BLaER1 (cell line): ENCODE measurements at regions not wholly inside any gene's neighbourhood (a gene's known extent, or its start where the extent isn't known, plus 50 kb on each side); places are given as distances from the start of the nearest gene placed in this dataset.

Source experiments
- H3K27ac ChIP-seq: shearing (Covaris generic); formaldehyde crosslinking; 2 replicates; pipeline ENCODE4 v1.8.1; 2022
- H3K27me3 ChIP-seq: shearing (Covaris generic); formaldehyde crosslinking; 2 replicates; pipeline ENCODE4 v1.8.1; 2022
- H3K36me3 ChIP-seq: shearing (Covaris generic); formaldehyde crosslinking; 2 replicates; pipeline ENCODE4 v1.8.1; 2022
- H3K4me1 ChIP-seq: shearing (Covaris generic); formaldehyde crosslinking; 2 replicates; pipeline ENCODE4 v1.8.1; 2022
- H3K4me2 ChIP-seq: shearing (Covaris generic); formaldehyde crosslinking; 2 replicates; pipeline ENCODE4 v1.8.1; 2022
- H3K4me3 ChIP-seq: shearing (Covaris generic); formaldehyde crosslinking; 2 replicates; pipeline ENCODE4 v1.8.1; 2022
- H3K9ac ChIP-seq: shearing (Covaris generic); formaldehyde crosslinking; 2 replicates; pipeline ENCODE4 v1.8.1; 2022
- H3K9me3 ChIP-seq: shearing (Covaris generic); formaldehyde crosslinking; 2 replicates; pipeline ENCODE4 v1.8.1; 2022
- H4K20me1 ChIP-seq: shearing (Covaris generic); formaldehyde crosslinking; 2 replicates; pipeline ENCODE4 v1.8.1; 2022
- Cebpa-rat ChIP-seq: shearing (Covaris generic); IDR thresholded peaks from 2 replicates; pipeline ENCODE4 v1.8.1; 2022

GRCh38 chr12:24049101-24049500 is 99.6 kb upstream of the SOX5 start:
- no peaks in the 10 kb centered on the region for H3K36me3 ChIP-seq

GRCh38 chr12:24048446-24048845 is 99.0 kb upstream of the SOX5 start:
- Histone ChIP-seq H3K4me3 (no peak overlapping the region), H3K27me3 (no peaks in the 10 kb centered on the region), H3K4me1 (peaks cover 38% of the 10 kb centered on the region), H3K27ac (no peak overlapping the region), H3K4me2 (no peak overlapping the region), H3K36me3 (no peaks in the 10 kb centered on the region), H4K20me1 (no peaks in the 10 kb centered on the region), H3K9me3 (peaks cover 15% of the 10 kb centered on the region), H3K9ac (no peak overlapping the region)
- no peak for TF ChIP-seq Cebpa-rat

More at GRCh38 chr12:24049101-24049500, 99.6 kb upstream of the SOX5 start:
- H3K4me1 ChIP-seq = peaks cover 38% of the 10 kb centered on the region
- peaks cover 15% of the 10 kb centered on the region for H3K9me3 ChIP-seq
- H3K27me3 ChIP-seq = no peaks in the 10 kb centered on the region
- no peak overlapping the region for H3K4me3 ChIP-seq
- H3K9ac ChIP-seq = no peak overlapping the region
- no peak for TF ChIP-seq Cebpa-rat
- H4K20me1 ChIP-seq = no peaks in the 10 kb centered on the region
- H3K27ac ChIP-seq = no peak overlapping the region
- peak overlapping the region; percentile 56 for H3K4me2 ChIP-seq

- no peak overlapping the region for H3K9ac ChIP-seq
- H3K27ac ChIP-seq = no peak overlapping the region
- H3K4me2 ChIP-seq = no peak overlapping the region
- H4K20me1 ChIP-seq = no peaks in the 10 kb centered on the region
- peaks cover 15% of the 10 kb centered on the region for H3K9me3 ChIP-seq
- no peak for TF ChIP-seq Cebpa-rat
- peaks cover 38% of the 10 kb centered on the region for H3K4me1 ChIP-seq
- no peak overlapping the region for H3K4me3 ChIP-seq
- H3K27me3 ChIP-seq = no peaks in the 10 kb centered on the region
- no peaks in the 10 kb centered on the region for H3K36me3 ChIP-seq
These were observed 97.9 kb upstream of the SOX5 start for GRCh38 chr12:24047326-24047725.

- H3K9me3 ChIP-seq = peaks cover 15% of the 10 kb centered on the region
- peaks cover 38% of the 10 kb centered on the region for H3K4me1 ChIP-seq
- no peaks in the 10 kb centered on the region for H4K20me1 ChIP-seq
- H3K27me3 ChIP-seq = no peaks in the 10 kb centered on the region
- H3K4me3 ChIP-seq = no peak overlapping the region; the same call in 1 of the 2 replicates
- no peak overlapping the region for H3K27ac ChIP-seq
- no peak for TF ChIP-seq Cebpa-rat
- H3K9ac ChIP-seq = no peak overlapping the region
- peak overlapping the region; percentile 72 for H3K4me2 ChIP-seq
- H3K36me3 ChIP-seq = no peaks in the 10 kb centered on the region
These were observed 96.4 kb upstream of the SOX5 start for GRCh38 chr12:24045816-24046257.

GRCh38 chr12:24044941-24045703 is 95.7 kb upstream of the SOX5 start:
- Histone ChIP-seq H4K20me1 (no peaks in the 10 kb centered on the region), H3K4me1 (peaks cover 38% of the 10 kb centered on the region), H3K4me2 (peak overlapping the region; percentile 72), H3K27ac (no peak overlapping the region), H3K36me3 (no peaks in the 10 kb centered on the region), H3K9me3 (peaks cover 15% of the 10 kb centered on the region), H3K9ac (no peak overlapping the region), H3K27me3 (no peaks in the 10 kb centered on the region), H3K4me3 (no peak overlapping the region)
- TF ChIP-seq Cebpa-rat = no peak

- peaks cover 5% of the 10 kb centered on the region for H3K9me3 ChIP-seq
These were observed 93.2 kb upstream of the SOX5 start for GRCh38 chr12:24042651-24043050.

GRCh38 chr12:24039113-24039525 is 89.6 kb upstream of the SOX5 start:
- no peak for TF ChIP-seq Cebpa-rat
- no peak overlapping the region for H3K4me3 ChIP-seq
- H3K36me3 ChIP-seq = no peaks in the 10 kb centered on the region
- H3K4me1 ChIP-seq = no peaks in the 10 kb centered on the region; the same call in 1 of the 2 replicates
- H3K27me3 ChIP-seq = no peaks in the 10 kb centered on the region
- no peaks in the 10 kb centered on the region for H4K20me1 ChIP-seq
- H3K9me3 ChIP-seq = no peaks in the 10 kb centered on the region
- H3K9ac ChIP-seq = no peak overlapping the region
- no peak overlapping the region for H3K4me2 ChIP-seq
- H3K27ac ChIP-seq = no peak overlapping the region

More at GRCh38 chr12:24042651-24043050, 93.2 kb upstream of the SOX5 start:
- Histone ChIP-seq H3K27me3 (no peaks in the 10 kb centered on the region), H4K20me1 (no peaks in the 10 kb centered on the region), H3K4me2 (no peak overlapping the region), H3K36me3 (no peaks in the 10 kb centered on the region), H3K4me3 (no peak overlapping the region), H3K4me1 (peaks cover 24% of the 10 kb centered on the region), H3K9ac (no peak overlapping the region), H3K27ac (no peak overlapping the region)
- TF ChIP-seq Cebpa-rat = no peak

GRCh38 chr12:24038211-24038997 is 88.9 kb upstream of the SOX5 start:
- no peak overlapping the region for H3K9ac ChIP-seq
- no peak for TF ChIP-seq Cebpa-rat
- no peak overlapping the region for H3K4me3 ChIP-seq
- H3K4me2 ChIP-seq = no peak overlapping the region
- H3K4me1 ChIP-seq = no peaks in the 10 kb centered on the region; the same call in 1 of the 2 replicates
- H4K20me1 ChIP-seq = no peaks in the 10 kb centered on the region
- no peaks in the 10 kb centered on the region for H3K9me3 ChIP-seq
- no peak overlapping the region for H3K27ac ChIP-seq
- H3K27me3 ChIP-seq = no peaks in the 10 kb centered on the region
- H3K36me3 ChIP-seq = no peaks in the 10 kb centered on the region

GRCh38 chr12:24036438-24037216 is 87.2 kb upstream of the SOX5 start:
- H3K36me3 ChIP-seq = no peaks in the 10 kb centered on the region
- no peak for TF ChIP-seq Cebpa-rat

More at GRCh38 chr12:24036438-24037216, 87.2 kb upstream of the SOX5 start:
- Histone ChIP-seq H3K9ac (no peak overlapping the region), H3K4me2 (no peak overlapping the region), H4K20me1 (no peaks in the 10 kb centered on the region), H3K4me1 (no peaks in the 10 kb centered on the region), H3K9me3 (no peaks in the 10 kb centered on the region), H3K27me3 (no peaks in the 10 kb centered on the region), H3K27ac (no peak overlapping the region), H3K4me3 (no peak overlapping the region)
